Ramos (cell line): ENCODE measurements at regions not wholly inside any gene's neighbourhood (a gene's known extent, or its start where the extent isn't known, plus 50 kb on each side); places are given as distances from the start of the nearest gene placed in this dataset.

Experiments used
- in situ Hi-C: fragments of 300-500 bp; cut with MboI; formaldehyde crosslinking; loops from one replicate; pipeline ENCODE4 v1.14.3; 2022; ENCODE audit warnings: low sequenced_read_pairs; ENCODE audit not compliant: unreplicated experiment

GRCh38 chr3:168859143-168859542 is 763.4 kb upstream of the GOLIM4 start:
- in situ Hi-C loops: loop anchor here (10.0 kb wide), 1 partner anchor 644 kb away; no protein-coding TSS in a partner anchor

DNA sequence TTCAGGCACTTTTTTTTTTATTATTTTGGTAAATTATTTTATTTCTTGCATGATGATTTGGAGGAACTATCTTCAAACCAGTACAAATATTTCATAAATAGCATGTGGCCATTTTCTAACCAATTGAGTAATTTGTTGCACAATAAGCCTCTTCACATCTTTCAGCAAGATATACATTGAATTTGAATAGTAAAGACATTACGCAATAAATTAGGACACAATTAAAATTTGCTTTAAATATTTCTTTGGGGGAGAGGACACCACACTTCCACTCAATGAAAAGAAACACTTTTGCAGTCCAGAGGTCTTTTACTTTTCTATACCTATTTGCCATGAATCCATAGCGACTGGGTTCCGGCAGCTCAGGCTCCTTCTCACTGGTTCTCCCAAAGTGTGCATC is 762.6 kb upstream of the GOLIM4 start:
- in situ Hi-C loops: loop anchor here (10.0 kb wide), 1 partner anchor 644 kb away; no protein-coding TSS in a partner anchor

- in situ Hi-C loops: loop anchor here (10.0 kb wide), 1 partner anchor 635 kb away; no protein-coding TSS in a partner anchor
These were observed 754.4 kb upstream of the GOLIM4 start for GRCh38 chr3:168850109-168850508.

- in situ Hi-C loops: no loop called here
These were observed 751.7 kb upstream of the GOLIM4 start for GRCh38 chr3:168847291-168847883.

GRCh38 chr3:168844894-168845482 is 749.3 kb upstream of the GOLIM4 start:
- in situ Hi-C loops: no loop called here

- in situ Hi-C loops: no loop called here
These were observed 748.7 kb upstream of the GOLIM4 start for GRCh38 chr3:168844472-168844871.

DNA sequence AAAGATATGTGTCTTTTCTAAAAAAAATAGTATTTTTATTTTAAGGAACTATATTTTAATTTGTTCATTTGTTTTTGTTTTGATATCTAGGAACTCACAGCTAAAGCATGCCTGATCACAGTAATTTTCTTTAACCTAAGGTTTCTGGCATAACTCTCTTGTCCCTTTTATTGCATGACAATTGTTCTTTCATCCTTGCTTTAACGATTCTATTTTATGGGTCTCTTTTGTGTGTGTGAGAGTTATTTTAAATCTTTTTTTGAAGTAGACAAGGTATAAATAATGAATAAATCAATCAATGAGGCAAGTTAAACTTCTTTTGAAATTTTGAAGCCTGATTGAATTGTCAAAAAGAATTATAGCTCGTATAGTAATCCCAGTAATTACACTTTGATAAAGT is 747.8 kb upstream of the GOLIM4 start:
- in situ Hi-C loops: no loop called here

DNA sequence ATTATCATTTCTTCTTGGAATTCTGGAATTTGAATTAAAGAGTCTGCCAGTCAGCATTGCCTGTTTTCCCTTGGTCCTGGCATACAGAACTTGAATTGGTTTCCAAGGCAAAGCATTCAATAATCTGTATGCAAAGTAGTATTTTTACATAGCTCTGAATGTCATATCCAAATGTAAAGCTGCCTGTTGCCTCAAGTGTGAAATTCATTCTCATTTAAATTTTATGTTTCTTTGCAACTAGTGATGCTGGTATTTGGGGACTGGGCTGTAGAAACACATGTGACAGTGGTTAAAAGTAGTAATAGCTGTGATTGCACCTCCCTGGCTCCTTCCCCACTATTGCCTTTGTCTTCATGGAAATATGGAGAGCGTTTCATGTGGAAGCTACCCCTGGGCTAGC is 743.9 kb upstream of the GOLIM4 start:
- in situ Hi-C loops: no loop called here

- in situ Hi-C loops: no loop called here
These were observed 738.8 kb upstream of the GOLIM4 start for GRCh38 chr3:168834558-168834957.

- in situ Hi-C loops: no loop called here
These were observed 733.2 kb upstream of the GOLIM4 start for GRCh38 chr3:168828943-168829342.

DNA sequence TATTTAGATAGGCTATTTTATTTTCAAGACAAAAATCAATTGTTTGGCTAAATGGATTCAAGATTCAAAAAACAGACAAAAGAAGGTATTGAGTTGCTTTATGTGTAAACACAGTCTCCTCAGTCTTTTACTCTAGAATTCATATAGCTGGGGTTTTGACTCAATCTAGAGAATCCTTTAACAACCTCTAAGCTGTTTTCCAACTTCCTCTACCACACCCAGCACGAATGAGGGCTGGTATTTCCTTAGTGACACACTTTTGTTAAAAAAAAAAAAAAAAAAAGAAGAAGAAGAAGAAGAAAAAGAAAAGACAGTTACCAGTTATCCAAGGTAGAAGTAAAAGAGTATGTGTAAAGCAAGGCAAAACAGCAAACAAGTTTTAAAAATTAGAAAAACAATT is 732.8 kb upstream of the GOLIM4 start:
- in situ Hi-C loops: no loop called here

GRCh38 chr3:168828014-168828413 is 732.3 kb upstream of the GOLIM4 start:
- in situ Hi-C loops: no loop called here

DNA sequence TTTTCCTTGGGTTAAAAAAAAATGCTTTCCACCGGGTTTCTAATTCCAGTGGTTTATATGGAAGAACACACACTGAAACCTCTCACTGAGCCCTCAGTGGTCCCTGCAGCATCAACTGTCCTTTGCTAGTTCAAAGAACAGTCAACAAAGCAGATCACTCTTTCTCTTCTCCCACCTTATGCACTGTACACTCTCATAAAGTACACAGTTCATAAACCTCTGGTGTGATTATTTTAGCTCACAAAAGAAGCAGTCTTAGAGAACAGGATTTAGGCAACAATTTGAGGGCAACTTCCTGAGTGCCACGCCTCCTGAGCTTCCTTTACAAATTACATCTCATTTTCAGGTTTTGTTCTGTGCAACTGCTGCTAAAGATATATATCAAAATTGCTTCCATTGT is 728.4 kb upstream of the GOLIM4 start:
- in situ Hi-C loops: no loop called here

GRCh38 chr3:168823466-168823865 is 727.7 kb upstream of the GOLIM4 start:
- in situ Hi-C loops: no loop called here

DNA sequence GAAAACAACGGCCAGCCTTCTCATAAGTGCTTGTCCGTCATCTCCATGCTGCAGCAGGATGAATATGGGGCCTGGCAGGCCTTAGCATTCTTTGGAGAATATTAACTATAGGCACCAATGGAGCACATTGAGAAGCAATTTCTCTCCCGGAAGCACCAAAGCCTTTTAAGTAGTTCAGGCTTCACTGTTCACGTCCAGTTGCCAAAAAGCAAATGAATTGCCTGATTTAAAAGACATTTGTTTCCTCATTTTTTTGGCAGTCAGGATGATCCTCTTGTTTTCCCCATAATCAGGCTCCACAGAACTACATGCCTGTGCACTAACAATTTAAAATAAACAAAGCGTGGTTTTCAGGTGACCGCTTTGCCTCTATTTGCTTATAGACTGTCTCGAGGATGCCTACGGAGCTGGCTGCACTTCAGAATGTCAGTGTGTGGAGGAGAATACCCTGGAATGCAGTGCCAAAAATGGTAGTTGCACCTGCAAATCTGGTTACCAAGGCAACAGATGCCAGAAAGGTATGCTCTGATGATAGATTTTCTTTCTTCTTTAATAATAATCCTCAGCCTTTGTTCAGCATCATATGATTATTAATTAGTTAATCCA is 725.2 kb upstream of the GOLIM4 start:
- in situ Hi-C loops: no loop called here

- in situ Hi-C loops: no loop called here
These were observed 721.5 kb upstream of the GOLIM4 start for GRCh38 chr3:168817177-168817576.

- in situ Hi-C loops: no loop called here
These were observed 720.2 kb upstream of the GOLIM4 start for GRCh38 chr3:168815946-168816345.

- in situ Hi-C loops: no loop called here
These were observed 717.6 kb upstream of the GOLIM4 start for GRCh38 chr3:168813225-168813802.

- in situ Hi-C loops: no loop called here
These were observed 716.5 kb upstream of the GOLIM4 start for GRCh38 chr3:168812234-168812633.

DNA sequence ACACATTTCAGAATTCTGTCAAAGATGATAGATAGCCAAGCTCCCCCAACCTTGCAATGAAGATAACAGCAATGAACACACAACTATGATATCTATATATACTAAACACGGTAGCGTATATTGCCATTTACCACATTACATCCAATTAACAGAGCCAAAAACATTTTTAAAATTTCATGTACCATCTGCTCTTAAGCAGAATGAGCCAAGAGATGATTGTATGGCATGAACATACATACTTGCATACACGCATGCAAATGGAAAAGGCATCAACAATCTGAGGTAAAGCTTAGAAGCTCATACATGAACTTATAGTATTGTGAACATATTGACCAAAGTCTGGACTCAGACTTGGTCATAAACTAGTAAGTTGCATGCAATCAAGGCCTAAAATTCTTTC is 712.9 kb upstream of the GOLIM4 start:
- in situ Hi-C loops: no loop called here

- in situ Hi-C loops: no loop called here
These were observed 711.7 kb upstream of the GOLIM4 start for GRCh38 chr3:168807448-168807847.
